ENCODE measurements at regions not wholly inside any gene's neighbourhood (a gene's known extent, or its start where the extent isn't known, plus 50 kb on each side); places are given as distances from the start of the nearest gene placed in this dataset.
A peak's percentile ranks its signal among the peaks of the same experiment; 100 is the strongest.
"Not testable (repeated sequence)": the region's sequence is repeated elsewhere in the genome, so short reads cannot be mapped to it uniquely, and the experiment has no call there.

GRCh38 chr2:195108182-195108581 lies 548.8 kb upstream of the SLC39A10 start:
- no peaks in the 10 kb centered on the region for H3K4me1 ChIP-seq (ENCODE audit: control extremely low read depth in 1 of 4, control insufficient read depth in 4 of 4, insufficient read depth in 4 of 4, low read length in 3 of 4)
- H3K27ac ChIP-seq (ENCODE audit: insufficient read depth in 1 of 2, low read depth in 1 of 2, low read length in 2 of 2, poor library complexity in 1 of 2, severe bottlenecking in 2 of 2): no peak overlapping the region
- ChIA-PET POLR2A (no interaction called here), CTCF (no interaction called here)
- DNase-seq: no peak
- no peaks in the 10 kb centered on the region for H3K36me3 ChIP-seq (ENCODE audit: control insufficient read depth in 4 of 4, insufficient read depth in 4 of 4, low read length in 3 of 4)
- no peaks in the 10 kb centered on the region for H3K27me3 ChIP-seq (replicated peaks in 2 of 5; ENCODE audit: control insufficient read depth in 4 of 5, insufficient read depth in 5 of 5, low read length in 4 of 5)
- H3K4me3 ChIP-seq (ENCODE audit: control insufficient read depth in 1 of 7, extremely low read depth in 1 of 7, insufficient read depth in 4 of 7, low read depth in 2 of 7, low read length in 6 of 7): no peak overlapping the region
- peaks cover 0 to 6% (median 0%) of the 10 kb centered on the region in 5 experiments for H3K9me3 ChIP-seq (ENCODE audit: control extremely low read depth in 1 of 5, control insufficient read depth in 4 of 5, insufficient read depth in 2 of 5, low read depth in 1 of 5, low read length in 4 of 5)

- H3K4me1 ChIP-seq (ENCODE audit: control extremely low read depth in 1 of 4, control insufficient read depth in 4 of 4, insufficient read depth in 4 of 4, low read length in 3 of 4): no peaks in the 10 kb centered on the region
- H3K27me3 ChIP-seq (replicated peaks in 2 of 5; ENCODE audit: control insufficient read depth in 4 of 5, insufficient read depth in 5 of 5, low read length in 4 of 5): no peaks in the 10 kb centered on the region
- H3K36me3 ChIP-seq (ENCODE audit: control insufficient read depth in 4 of 4, insufficient read depth in 4 of 4, low read length in 3 of 4): no peaks in the 10 kb centered on the region
- no peak for DNase-seq
- no peak overlapping the region for H3K4me3 ChIP-seq (ENCODE audit: control insufficient read depth in 1 of 7, extremely low read depth in 1 of 7, insufficient read depth in 4 of 7, low read depth in 2 of 7, low read length in 6 of 7)
- no peak overlapping the region for H3K27ac ChIP-seq (ENCODE audit: insufficient read depth in 1 of 2, low read depth in 1 of 2, low read length in 2 of 2, poor library complexity in 1 of 2, severe bottlenecking in 2 of 2)
- H3K9me3 ChIP-seq (ENCODE audit: control extremely low read depth in 1 of 5, control insufficient read depth in 4 of 5, insufficient read depth in 2 of 5, low read depth in 1 of 5, low read length in 4 of 5): peaks cover 0 to 4% (median 0%) of the 10 kb centered on the region in 5 experiments
- WGBS (ENCODE audit: insufficient coverage): 97% methylated on average over 3 of the region's 6 CpGs
- ChIA-PET CTCF (no interaction called here), POLR2A (no interaction called here)
These were observed 550.2 kb upstream of the SLC39A10 start for GRCh38 chr2:195106681-195107380.

- no peak overlapping the region for H3K27ac ChIP-seq (ENCODE audit: insufficient read depth in 1 of 2, low read depth in 1 of 2, low read length in 2 of 2, poor library complexity in 1 of 2, severe bottlenecking in 2 of 2)
- WGBS (ENCODE audit: insufficient coverage): no CpG with 5 or more reads among the region's 1 CpG
- CTCF ChIA-PET: no interaction called here
These were observed 551.4 kb upstream of the SLC39A10 start for GRCh38 chr2:195105581-195105980.

DNA sequence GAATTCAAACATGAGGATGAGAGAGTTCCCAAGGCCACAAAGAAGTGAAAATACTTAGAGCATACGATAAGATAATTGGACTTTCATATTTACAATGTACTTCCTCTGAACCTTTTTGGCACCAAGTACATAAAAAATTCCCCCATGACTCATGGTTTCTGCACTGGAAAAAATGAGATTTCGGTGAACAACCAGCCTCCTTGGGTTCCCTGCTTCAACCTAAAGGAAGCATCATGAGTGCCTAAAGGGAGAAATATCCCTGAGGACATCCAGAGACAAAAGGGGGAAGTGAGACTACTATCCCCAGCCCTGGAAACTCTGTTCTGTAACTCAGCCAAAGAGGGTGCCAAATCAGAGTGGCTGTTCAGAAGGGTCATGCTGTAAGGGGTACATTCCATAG lies 562.7 kb upstream of the SLC39A10 start:
- no peak overlapping the region for H3K27ac ChIP-seq (ENCODE audit: insufficient read depth in 1 of 2, low read depth in 1 of 2, low read length in 2 of 2, poor library complexity in 1 of 2, severe bottlenecking in 2 of 2)
- CTCF ChIA-PET: no interaction called here
- 100% methylated on average over 2 of the region's 2 CpGs for WGBS (ENCODE audit: insufficient coverage)

More at GRCh38 chr2:195105581-195105980, 551.4 kb upstream of the SLC39A10 start:
- peaks cover 0 to 4% (median 0%) of the 10 kb centered on the region in 5 experiments for H3K9me3 ChIP-seq (ENCODE audit: control extremely low read depth in 1 of 5, control insufficient read depth in 4 of 5, insufficient read depth in 2 of 5, low read depth in 1 of 5, low read length in 4 of 5)
- H3K4me1 ChIP-seq (ENCODE audit: control extremely low read depth in 1 of 4, control insufficient read depth in 4 of 4, insufficient read depth in 4 of 4, low read length in 3 of 4): no peaks in the 10 kb centered on the region
- no peak for DNase-seq
- POLR2A ChIA-PET: no interaction called here
- no peaks in the 10 kb centered on the region for H3K36me3 ChIP-seq (ENCODE audit: control insufficient read depth in 4 of 4, insufficient read depth in 4 of 4, low read length in 3 of 4)
- H3K4me3 ChIP-seq (ENCODE audit: control insufficient read depth in 1 of 7, extremely low read depth in 1 of 7, insufficient read depth in 4 of 7, low read depth in 2 of 7, low read length in 6 of 7): no peak overlapping the region
- no peaks in the 10 kb centered on the region for H3K27me3 ChIP-seq (replicated peaks in 2 of 5; ENCODE audit: control insufficient read depth in 4 of 5, insufficient read depth in 5 of 5, low read length in 4 of 5)

GRCh38 chr2:195092341-195092740 lies 564.7 kb upstream of the SLC39A10 start:
- Histone ChIP-seq H3K27ac (ENCODE audit: insufficient read depth in 1 of 2, low read depth in 1 of 2, low read length in 2 of 2, poor library complexity in 1 of 2, severe bottlenecking in 2 of 2) (no peak overlapping the region), H3K27me3 (replicated peaks in 2 of 5; ENCODE audit: control insufficient read depth in 4 of 5, insufficient read depth in 5 of 5, low read length in 4 of 5) (no peaks in the 10 kb centered on the region), H3K4me3 (ENCODE audit: control insufficient read depth in 1 of 7, extremely low read depth in 1 of 7, insufficient read depth in 4 of 7, low read depth in 2 of 7, low read length in 6 of 7) (no peak overlapping the region), H3K4me1 (ENCODE audit: control extremely low read depth in 1 of 4, control insufficient read depth in 4 of 4, insufficient read depth in 4 of 4, low read length in 3 of 4) (no peaks in the 10 kb centered on the region), H3K36me3 (ENCODE audit: control insufficient read depth in 4 of 4, insufficient read depth in 4 of 4, low read length in 3 of 4) (no peaks in the 10 kb centered on the region), H3K9me3 (ENCODE audit: control extremely low read depth in 1 of 5, control insufficient read depth in 4 of 5, insufficient read depth in 2 of 5, low read depth in 1 of 5, low read length in 4 of 5) (peaks cover 0 to 2% (median 0%) of the 10 kb centered on the region in 5 experiments)
- ChIA-PET CTCF (no interaction called here), POLR2A (no interaction called here)
- peak in 2 of 3 donors; percentile 2 for DNase-seq

More for the DNA sequence above, 562.7 kb upstream of the SLC39A10 start:
- Histone ChIP-seq H3K4me1 (ENCODE audit: control extremely low read depth in 1 of 4, control insufficient read depth in 4 of 4, insufficient read depth in 4 of 4, low read length in 3 of 4) (no peaks in the 10 kb centered on the region), H3K4me3 (ENCODE audit: control insufficient read depth in 1 of 7, extremely low read depth in 1 of 7, insufficient read depth in 4 of 7, low read depth in 2 of 7, low read length in 6 of 7) (no peak overlapping the region), H3K36me3 (ENCODE audit: control insufficient read depth in 4 of 4, insufficient read depth in 4 of 4, low read length in 3 of 4) (no peaks in the 10 kb centered on the region), H3K9me3 (ENCODE audit: control extremely low read depth in 1 of 5, control insufficient read depth in 4 of 5, insufficient read depth in 2 of 5, low read depth in 1 of 5, low read length in 4 of 5) (peaks cover 0 to 2% (median 0%) of the 10 kb centered on the region in 5 experiments), H3K27me3 (replicated peaks in 2 of 5; ENCODE audit: control insufficient read depth in 4 of 5, insufficient read depth in 5 of 5, low read length in 4 of 5) (no peaks in the 10 kb centered on the region)
- POLR2A ChIA-PET: no interaction called here
- no peak for DNase-seq

GRCh38 chr2:195072806-195073205 lies 584.2 kb upstream of the SLC39A10 start:
- POLR2A ChIA-PET: not testable (repeated sequence)

DNA sequence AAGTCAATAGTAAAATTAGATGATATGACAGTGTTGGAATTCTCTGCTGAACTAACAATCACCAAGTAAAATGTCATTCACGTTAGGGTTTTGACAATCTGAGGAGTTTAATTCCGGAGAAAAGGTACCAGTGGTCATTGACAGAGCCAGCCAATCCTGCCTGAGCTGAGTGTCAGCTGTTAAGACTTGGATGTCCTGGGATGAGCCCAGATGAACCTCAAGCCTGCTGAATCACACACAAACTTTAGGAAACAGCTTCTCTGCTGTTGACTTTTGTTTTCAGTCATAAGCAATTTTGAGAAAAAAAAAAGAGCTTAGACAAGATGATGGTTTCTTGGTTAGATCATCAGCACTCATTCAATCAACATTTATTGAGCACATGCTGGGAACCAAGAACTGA lies 600.0 kb upstream of the SLC39A10 start:
- Histone ChIP-seq H3K4me3 (ENCODE audit: control insufficient read depth in 1 of 7, extremely low read depth in 1 of 7, insufficient read depth in 4 of 7, low read depth in 2 of 7, low read length in 6 of 7) (no peak overlapping the region), H3K36me3 (ENCODE audit: control insufficient read depth in 4 of 4, insufficient read depth in 4 of 4, low read length in 3 of 4) (no peaks in the 10 kb centered on the region), H3K27ac (ENCODE audit: insufficient read depth in 1 of 2, low read depth in 1 of 2, low read length in 2 of 2, poor library complexity in 1 of 2, severe bottlenecking in 2 of 2) (no peak overlapping the region), H3K27me3 (replicated peaks in 2 of 5; ENCODE audit: control insufficient read depth in 4 of 5, insufficient read depth in 5 of 5, low read length in 4 of 5) (no peaks in the 10 kb centered on the region), H3K4me1 (ENCODE audit: control extremely low read depth in 1 of 4, control insufficient read depth in 4 of 4, insufficient read depth in 4 of 4, low read length in 3 of 4) (no peaks in the 10 kb centered on the region), H3K9me3 (ENCODE audit: control extremely low read depth in 1 of 5, control insufficient read depth in 4 of 5, insufficient read depth in 2 of 5, low read depth in 1 of 5, low read length in 4 of 5) (no peaks in the 10 kb centered on the region)
- WGBS (ENCODE audit: insufficient coverage): 100% methylated on average over 2 of the region's 2 CpGs
- CTCF ChIA-PET: no interaction called here
- POLR2A ChIA-PET: no interaction called here
- no peak for DNase-seq

More at GRCh38 chr2:195072806-195073205, 584.2 kb upstream of the SLC39A10 start:
- H3K9me3 ChIP-seq (ENCODE audit: control extremely low read depth in 1 of 5, control insufficient read depth in 4 of 5, insufficient read depth in 2 of 5, low read depth in 1 of 5, low read length in 4 of 5); H3K27me3 ChIP-seq (replicated peaks in 2 of 5; ENCODE audit: control insufficient read depth in 4 of 5, insufficient read depth in 5 of 5, low read length in 4 of 5); H3K27ac ChIP-seq (ENCODE audit: insufficient read depth in 1 of 2, low read depth in 1 of 2, low read length in 2 of 2, poor library complexity in 1 of 2, severe bottlenecking in 2 of 2); H3K36me3 ChIP-seq (ENCODE audit: control insufficient read depth in 4 of 4, insufficient read depth in 4 of 4, low read length in 3 of 4); CTCF ChIA-PET; H3K4me3 ChIP-seq (ENCODE audit: control insufficient read depth in 1 of 7, extremely low read depth in 1 of 7, insufficient read depth in 4 of 7, low read depth in 2 of 7, low read length in 6 of 7); H3K4me1 ChIP-seq (ENCODE audit: control extremely low read depth in 1 of 4, control insufficient read depth in 4 of 4, insufficient read depth in 4 of 4, low read length in 3 of 4); DNase-seq: not testable (repeated sequence)
- 100% methylated on average over 1 of the region's 13 CpGs for WGBS (ENCODE audit: insufficient coverage)

Measured in common myeloid progenitor, CD34-positive (primary cell).